Epithelial cell of esophagus (primary cell): ENCODE measurements at regions not wholly inside any gene's neighbourhood (a gene's known extent, or its start where the extent isn't known, plus 50 kb on each side); places are given as distances from the start of the nearest gene placed in this dataset.
"Not testable (repeated sequence)": the region's sequence is repeated elsewhere in the genome, so short reads cannot be mapped to it uniquely, and the experiment has no call there.

ENCODE experiments used
- DNase-seq: peaks from one replicate; pipeline ENCODE4 v3.0.0; 2010; ENCODE audit warnings: low read depth
- H3K4me3 ChIP-seq: 2 replicates; pipeline ENCODE4 v1.5.1; 2011; ENCODE audit warnings: mild to moderate bottlenecking, low read length, control low read depth
- CTCF ChIP-seq: IDR thresholded peaks from 2 replicates; pipeline ENCODE4 v1.5.1; 2011; ENCODE audit warnings: low read depth, mild to moderate bottlenecking, low read length, control low read depth, inconsistent platforms; ENCODE audit not compliant: insufficient read depth; ENCODE audit errors: missing control alignments

- H3K4me3 ChIP-seq = no peak overlapping the region
- no peak for DNase-seq
- no peak for TF ChIP-seq CTCF
Observed at GRCh38 chr14:105944632-105945610, 418.5 kb downstream of the TMEM121 start.

- H3K4me3 ChIP-seq = no peak overlapping the region
- no peak for DNase-seq
- TF ChIP-seq CTCF = no peak
Observed at GRCh38 chr14:105945896-105946295, 419.5 kb downstream of the TMEM121 start.

- no peak overlapping the region for H3K4me3 ChIP-seq
- no peak for TF ChIP-seq CTCF
- no peak for DNase-seq
Observed at GRCh38 chr14:105947599-105947998, 421.2 kb downstream of the TMEM121 start.

GRCh38 chr14:105948955-105949354, 422.6 kb downstream of the TMEM121 start:
- not testable (repeated sequence) for DNase-seq, H3K4me3 ChIP-seq

- not testable (repeated sequence) for DNase-seq, H3K4me3 ChIP-seq
Observed at GRCh38 chr14:105950364-105950892, 424.0 kb downstream of the TMEM121 start.

GRCh38 chr14:105951399-105951798, 425.0 kb downstream of the TMEM121 start:
- no peak for DNase-seq
- H3K4me3 ChIP-seq = no peak overlapping the region
- no peak for TF ChIP-seq CTCF

GRCh38 chr14:105952222-105952621, 425.8 kb downstream of the TMEM121 start:
- no peak overlapping the region for H3K4me3 ChIP-seq
- TF ChIP-seq CTCF = no peak
- DNase-seq = no peak

- H3K4me3 ChIP-seq = no peak overlapping the region
- TF ChIP-seq CTCF = no peak
- DNase-seq = no peak
Observed at GRCh38 chr14:105952826-105953225, 426.4 kb downstream of the TMEM121 start.

- not testable (repeated sequence) for H3K4me3 ChIP-seq, DNase-seq
Observed at GRCh38 chr14:105961625-105962024, 435.2 kb downstream of the TMEM121 start.
